ENCODE measurements at regions not wholly inside any gene's neighbourhood (a gene's known extent, or its start where the extent isn't known, plus 50 kb on each side); places are given as distances from the start of the nearest gene placed in this dataset.

- no peaks in the 10 kb centered on the region for H3K27me3 ChIP-seq (ENCODE audit: control insufficient read depth, insufficient read depth, low read length)
- H3K4me3 ChIP-seq (ENCODE audit: low read depth, low read length) = no peak overlapping the region
- FAIRE-seq (no peak), DNase-seq (ENCODE audit: low read depth) (no peak)
- H3K36me3 ChIP-seq (ENCODE audit: control insufficient read depth, insufficient read depth, low read length) = no peaks in the 10 kb centered on the region
- TF ChIP-seq CTCF (IDR thresholded peaks at IDR 0.05; ENCODE audit: insufficient read depth, low read length, severe bottlenecking) = no peak
These were observed 461.9 kb upstream of the KLF4 start for GRCh38 chr9:107951511-107951910.

GRCh38 chr9:107949061-107949460 lies 459.5 kb upstream of the KLF4 start:
- H3K4me3 ChIP-seq (ENCODE audit: low read depth, low read length) = no peak overlapping the region
- TF ChIP-seq CTCF (IDR thresholded peaks at IDR 0.05; ENCODE audit: insufficient read depth, low read length, severe bottlenecking) = no peak
- DNase-seq (ENCODE audit: low read depth) (peak; percentile 31), FAIRE-seq (no peak)
- no peaks in the 10 kb centered on the region for H3K36me3 ChIP-seq (ENCODE audit: control insufficient read depth, insufficient read depth, low read length)
- H3K27me3 ChIP-seq (ENCODE audit: control insufficient read depth, insufficient read depth, low read length) = no peaks in the 10 kb centered on the region

DNA sequence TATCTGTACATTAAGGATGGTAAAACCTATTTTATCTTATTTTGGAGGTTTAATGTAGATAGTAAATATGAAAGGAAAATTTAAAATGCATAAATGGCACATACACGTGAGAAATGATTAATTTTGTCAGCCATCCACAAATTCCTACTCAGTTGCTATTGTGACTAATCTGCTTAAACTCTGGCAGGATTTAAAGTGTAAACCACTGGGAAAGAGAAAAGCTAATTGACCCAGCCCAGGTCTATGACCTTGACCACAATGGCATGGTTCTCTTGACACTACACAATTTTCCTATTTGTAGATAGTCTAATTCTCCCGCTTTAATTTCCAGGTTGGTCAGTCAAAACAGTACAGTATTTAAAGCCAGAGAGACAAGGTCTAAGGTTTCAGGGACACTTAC lies 459.0 kb upstream of the KLF4 start:
- FAIRE-seq (no peak), DNase-seq (ENCODE audit: low read depth) (no peak)
- no peaks in the 10 kb centered on the region for H3K36me3 ChIP-seq (ENCODE audit: control insufficient read depth, insufficient read depth, low read length)
- no peaks in the 10 kb centered on the region for H3K27me3 ChIP-seq (ENCODE audit: control insufficient read depth, insufficient read depth, low read length)
- no peak for TF ChIP-seq CTCF (IDR thresholded peaks at IDR 0.05; ENCODE audit: insufficient read depth, low read length, severe bottlenecking)
- no peak overlapping the region for H3K4me3 ChIP-seq (ENCODE audit: low read depth, low read length)

DNA sequence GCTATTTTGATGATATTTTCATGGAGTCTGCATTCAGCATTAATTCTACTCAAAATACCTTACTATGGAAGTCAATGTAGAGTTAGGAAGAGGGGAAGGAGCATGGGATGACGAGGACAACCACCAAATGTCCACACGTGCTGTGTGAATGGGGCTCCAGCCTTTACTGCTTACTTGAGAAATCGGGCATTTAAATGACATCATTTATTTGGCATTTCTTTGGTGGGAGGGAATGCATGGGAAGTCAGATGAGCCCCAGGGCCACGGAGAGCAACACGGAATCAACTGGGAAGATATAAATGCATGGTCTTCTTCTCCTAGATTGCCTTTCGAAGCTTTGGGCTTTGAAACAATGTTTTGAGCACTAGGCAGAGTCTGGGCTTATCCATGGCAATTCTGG lies 458.5 kb upstream of the KLF4 start:
- H3K4me3 ChIP-seq (ENCODE audit: low read depth, low read length) = no peak overlapping the region
- TF ChIP-seq CTCF (IDR thresholded peaks at IDR 0.05; ENCODE audit: insufficient read depth, low read length, severe bottlenecking) = no peak
- FAIRE-seq = no peak
- H3K36me3 ChIP-seq (ENCODE audit: control insufficient read depth, insufficient read depth, low read length) = no peaks in the 10 kb centered on the region
- DNase-seq (ENCODE audit: low read depth) = no peak
- H3K27me3 ChIP-seq (ENCODE audit: control insufficient read depth, insufficient read depth, low read length) = no peaks in the 10 kb centered on the region

- Histone ChIP-seq H3K4me3 (ENCODE audit: low read depth, low read length) (no peak overlapping the region), H3K27me3 (ENCODE audit: control insufficient read depth, insufficient read depth, low read length) (no peaks in the 10 kb centered on the region), H3K36me3 (ENCODE audit: control insufficient read depth, insufficient read depth, low read length) (no peaks in the 10 kb centered on the region)
- TF ChIP-seq CTCF (IDR thresholded peaks at IDR 0.05; ENCODE audit: insufficient read depth, low read length, severe bottlenecking) = no peak
- DNase-seq (ENCODE audit: low read depth) (peak; percentile 11), FAIRE-seq (no peak)
These were observed 457.0 kb upstream of the KLF4 start for GRCh38 chr9:107946364-107947141.

- no peak for TF ChIP-seq CTCF (IDR thresholded peaks at IDR 0.05; ENCODE audit: insufficient read depth, low read length, severe bottlenecking)
- H3K36me3 ChIP-seq (ENCODE audit: control insufficient read depth, insufficient read depth, low read length) = no peaks in the 10 kb centered on the region
- no peak overlapping the region for H3K4me3 ChIP-seq (ENCODE audit: low read depth, low read length)
- DNase-seq (ENCODE audit: low read depth) (no peak), FAIRE-seq (no peak)
- no peaks in the 10 kb centered on the region for H3K27me3 ChIP-seq (ENCODE audit: control insufficient read depth, insufficient read depth, low read length)
These were observed 456.4 kb upstream of the KLF4 start for GRCh38 chr9:107945961-107946360.

All from bronchial epithelial cell (primary cell).